NT2/D1 (cell line): ENCODE measurements at regions not wholly inside any gene's neighbourhood (a gene's known extent, or its start where the extent isn't known, plus 50 kb on each side); places are given as distances from the start of the nearest gene placed in this dataset.

Experiments used
- DNase-seq: peaks from one replicate; pipeline ENCODE4 v3.0.0-alpha.2; 2011; ENCODE audit warnings: low read depth, low spot score
- H3K27me3 ChIP-seq: 2 replicates; pipeline ENCODE4 v1.6.0; 2011; ENCODE audit warnings: mild to moderate bottlenecking; ENCODE audit not compliant: insufficient read length, insufficient read depth
- H3K36me3 ChIP-seq: 2 replicates; pipeline ENCODE4 v1.6.1; 2011; ENCODE audit warnings: mild to moderate bottlenecking, low read length, mixed read lengths; ENCODE audit not compliant: insufficient read depth, insufficient read length
- H3K4me1 ChIP-seq: 2 replicates; pipeline ENCODE4 v1.5.1; 2011; ENCODE audit not compliant: insufficient read depth, insufficient read length
- H3K4me3 ChIP-seq: 2 replicates; pipeline ENCODE4 v1.5.1; 2011; ENCODE audit warnings: low read depth; ENCODE audit not compliant: insufficient read length
- H3K9ac ChIP-seq: 2 replicates; pipeline ENCODE4 v1.6.0; 2011; ENCODE audit warnings: low read depth; ENCODE audit not compliant: insufficient read length
- H3K9me3 ChIP-seq: 2 replicates; pipeline ENCODE4 v1.5.1; 2011; ENCODE audit warnings: mild to moderate bottlenecking, low read length; ENCODE audit not compliant: insufficient read depth
- SUZ12 ChIP-seq: IDR thresholded peaks from 2 replicates; pipeline ENCODE4 v1.6.1; 2011; ENCODE audit not compliant: insufficient read length, insufficient read depth; ENCODE audit errors: extremely low read depth
- YY1 ChIP-seq: IDR thresholded peaks from 2 replicates; pipeline ENCODE4 v1.6.1; 2011; ENCODE audit not compliant: insufficient read length, insufficient read depth
- ZNF274 ChIP-seq: IDR thresholded peaks from 2 replicates; pipeline ENCODE4 v1.6.1; 2011; ENCODE audit warnings: mild to moderate bottlenecking, low read depth, low read length

GRCh38 chr11:15419696-15420095 is 305.0 kb downstream of the INSC start:
- no peak overlapping the region for H3K9ac ChIP-seq
- no peak for TF ChIP-seq SUZ12
- no peak for TF ChIP-seq YY1
- no peak for TF ChIP-seq ZNF274
- DNase-seq, result no peak
- no peaks in the 10 kb centered on the region for H3K27me3 ChIP-seq
- H3K4me1 ChIP-seq, result no peaks in the 10 kb centered on the region
- H3K9me3 ChIP-seq, result no peaks in the 10 kb centered on the region
- no peak overlapping the region for H3K4me3 ChIP-seq
- no peaks in the 10 kb centered on the region for H3K36me3 ChIP-seq

DNA sequence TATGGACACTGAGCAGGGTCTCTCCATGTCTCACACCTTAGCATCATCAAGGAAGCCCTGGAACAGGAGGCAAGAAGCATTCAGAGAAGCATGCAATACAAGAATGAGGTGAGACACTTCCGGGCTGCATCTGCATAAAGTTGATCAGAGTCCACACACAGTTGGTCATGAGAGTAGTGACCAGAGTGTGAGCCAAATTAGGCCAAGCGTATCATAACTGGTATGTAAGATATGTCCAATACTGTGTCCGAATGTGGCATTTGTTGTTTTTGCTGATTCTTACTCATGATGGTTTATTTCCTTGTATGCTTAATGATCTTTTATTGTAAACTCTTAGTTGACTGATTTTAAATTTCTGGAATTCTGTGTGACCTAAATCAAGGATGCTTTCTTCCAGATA is 315.7 kb downstream of the INSC start:
- Histone ChIP-seq H3K4me1 (no peaks in the 10 kb centered on the region), H3K27me3 (no peaks in the 10 kb centered on the region), H3K9me3 (no peaks in the 10 kb centered on the region), H3K36me3 (no peaks in the 10 kb centered on the region), H3K4me3 (no peak overlapping the region), H3K9ac (no peak overlapping the region)
- TF ChIP-seq SUZ12 (no peak), YY1 (no peak), ZNF274 (no peak)
- DNase-seq, result no peak

GRCh38 chr11:15434529-15434928 is 319.8 kb downstream of the INSC start:
- no peaks in the 10 kb centered on the region for H3K9me3 ChIP-seq
- no peaks in the 10 kb centered on the region for H3K4me1 ChIP-seq
- H3K9ac ChIP-seq, result no peak overlapping the region
- no peak overlapping the region for H3K4me3 ChIP-seq
- no peaks in the 10 kb centered on the region for H3K27me3 ChIP-seq
- DNase-seq, result no peak
- TF ChIP-seq YY1, result no peak
- TF ChIP-seq ZNF274, result no peak
- no peak for TF ChIP-seq SUZ12
- H3K36me3 ChIP-seq, result no peaks in the 10 kb centered on the region

- TF ChIP-seq SUZ12 (no peak), YY1 (no peak), ZNF274 (no peak)
- Histone ChIP-seq H3K36me3 (no peaks in the 10 kb centered on the region), H3K9me3 (no peaks in the 10 kb centered on the region), H3K9ac (no peak overlapping the region), H3K27me3 (no peaks in the 10 kb centered on the region), H3K4me3 (no peak overlapping the region), H3K4me1 (no peaks in the 10 kb centered on the region)
- DNase-seq, result no peak
Measured at GRCh38 chr11:15446315-15446714, 331.6 kb downstream of the INSC start.

DNA sequence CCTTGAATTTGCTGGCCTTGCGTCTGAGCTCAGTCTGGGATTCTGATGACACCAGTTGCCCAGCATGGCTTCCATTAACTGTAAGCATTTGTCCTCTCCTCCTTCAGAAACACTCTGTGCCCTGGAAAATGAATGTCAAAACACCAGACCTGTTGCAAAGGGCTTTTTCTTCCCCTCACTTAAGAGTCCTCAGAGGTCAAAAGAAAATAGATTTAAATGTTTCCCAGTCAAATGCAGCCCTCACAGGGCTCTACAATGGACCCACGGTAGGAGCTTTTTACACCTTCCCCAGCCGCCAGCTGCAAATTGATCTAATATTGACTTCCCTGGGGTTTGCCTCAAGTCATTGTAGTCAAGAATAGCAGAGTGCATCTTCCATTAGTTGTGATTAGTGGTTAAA is 332.2 kb downstream of the INSC start:
- H3K36me3 ChIP-seq, result no peaks in the 10 kb centered on the region
- DNase-seq, result peak; percentile 18

GRCh38 chr11:15451713-15452112 is 337.0 kb downstream of the INSC start:
- no peaks in the 10 kb centered on the region for H3K27me3 ChIP-seq
- no peak for DNase-seq
- H3K36me3 ChIP-seq, result no peaks in the 10 kb centered on the region
- TF ChIP-seq SUZ12, result no peak
- no peak for TF ChIP-seq YY1
- no peak for TF ChIP-seq ZNF274
- no peak overlapping the region for H3K9ac ChIP-seq
- no peaks in the 10 kb centered on the region for H3K4me1 ChIP-seq
- no peak overlapping the region for H3K4me3 ChIP-seq
- H3K9me3 ChIP-seq, result no peaks in the 10 kb centered on the region

More for the DNA sequence above, 332.2 kb downstream of the INSC start:
- Histone ChIP-seq H3K4me1 (no peaks in the 10 kb centered on the region), H3K4me3 (no peak overlapping the region), H3K27me3 (no peaks in the 10 kb centered on the region), H3K9ac (no peak overlapping the region), H3K9me3 (no peaks in the 10 kb centered on the region)
- TF ChIP-seq YY1 (no peak), ZNF274 (no peak), SUZ12 (no peak)

GRCh38 chr11:15453211-15453765 is 338.6 kb downstream of the INSC start:
- Histone ChIP-seq H3K9ac (no peak overlapping the region), H3K27me3 (no peaks in the 10 kb centered on the region), H3K36me3 (no peaks in the 10 kb centered on the region), H3K4me3 (no peak overlapping the region), H3K9me3 (no peaks in the 10 kb centered on the region), H3K4me1 (no peaks in the 10 kb centered on the region)
- TF ChIP-seq YY1 (no peak), ZNF274 (no peak), SUZ12 (no peak)
- DNase-seq, result no peak

- DNase-seq, result no peak
- no peaks in the 10 kb centered on the region for H3K27me3 ChIP-seq
- H3K4me1 ChIP-seq, result no peaks in the 10 kb centered on the region
- no peak overlapping the region for H3K4me3 ChIP-seq
- H3K36me3 ChIP-seq, result no peaks in the 10 kb centered on the region
- TF ChIP-seq SUZ12, result no peak
- TF ChIP-seq YY1, result no peak
- TF ChIP-seq ZNF274, result no peak
- no peak overlapping the region for H3K9ac ChIP-seq
- H3K9me3 ChIP-seq, result no peaks in the 10 kb centered on the region
Measured at GRCh38 chr11:15468466-15468865, 353.7 kb downstream of the INSC start.
